WTC11 (cell line): ENCODE measurements at regions not wholly inside any gene's neighbourhood (a gene's known extent, or its start where the extent isn't known, plus 50 kb on each side); places are given as distances from the start of the nearest gene placed in this dataset.

ENCODE experiments used
- ATAC-seq: fragments of 200-7000 bp; cut with Tn5 transposase; 2 replicates; pipeline ENCODE4 v1.10.0; 2021; ENCODE audit warnings: mild to moderate bottlenecking, moderate library complexity
- CTCF ChIA-PET: fragments of 300-600 bp; sonication (Branson Sonifier 250); formaldehyde crosslinking; loops from one replicate; lab custom pipeline; 2021; ENCODE audit warnings: antibody characterized with exemption; lab: Charles Lee
- POLR2A ChIA-PET: fragments of 350-600 bp; sonication (Branson Sonifier 250); formaldehyde crosslinking; loops from one replicate; lab custom pipeline; 2021; ENCODE audit warnings: antibody characterized with exemption; lab: Charles Lee
- DNase-seq: peaks from one replicate; pipeline ENCODE4 v3.0.0; 2021; ENCODE audit warnings: low spot score
- H3K27ac Mint-ChIP-seq: 2 replicates; pipeline ENCODE4 v1.8.0; 2021; ENCODE audit warnings: mixed read lengths
- H3K27me3 Mint-ChIP-seq: 2 replicates; pipeline ENCODE4 v1.8.0; 2021; ENCODE audit warnings: low read depth, mild to moderate bottlenecking, moderate library complexity, mixed read lengths
- H3K36me3 Mint-ChIP-seq: 2 replicates; pipeline ENCODE4 v1.8.0; 2021; ENCODE audit warnings: mixed read lengths
- H3K4me1 Mint-ChIP-seq: 2 replicates; pipeline ENCODE4 v1.8.0; 2022; ENCODE audit warnings: mixed read lengths
- H3K4me3 Mint-ChIP-seq: 2 replicates; pipeline ENCODE4 v1.8.0; 2021; ENCODE audit warnings: mild to moderate bottlenecking, moderate library complexity, mixed read lengths
- H3K9me3 Mint-ChIP-seq: 2 replicates; pipeline ENCODE4 v1.8.0; 2021; ENCODE audit warnings: mixed read lengths
- ATF1 ChIP-seq: sonication (generic); formaldehyde crosslinking; IDR thresholded peaks from 2 replicates; pipeline ENCODE4 v1.8.1; 2023; ENCODE audit warnings: mild to moderate bottlenecking, moderate library complexity, missing genetic modification reagents
- CREM ChIP-seq: sonication (generic); formaldehyde crosslinking; IDR thresholded peaks from 2 replicates; pipeline ENCODE4 v1.8.1; 2022; ENCODE audit warnings: mild to moderate bottlenecking, missing genetic modification reagents, moderate library complexity
- GABPB1 ChIP-seq: sonication (generic); formaldehyde crosslinking; IDR thresholded peaks from 2 replicates; pipeline ENCODE4 v1.8.1; 2023; ENCODE audit warnings: mild to moderate bottlenecking, missing genetic modification reagents
- GRHL2 ChIP-seq: fragments of 250-450 bp; sonication (Bioruptor Pico); IDR thresholded peaks from 2 replicates; pipeline ENCODE4 v1.8.0; 2022; ENCODE audit warnings: mild to moderate bottlenecking, moderate library complexity; ENCODE audit not compliant: insufficient replicate concordance, severe bottlenecking
- HMGA2 ChIP-seq: fragments of 250-450 bp; sonication (Bioruptor Pico); IDR thresholded peaks from 2 replicates; pipeline ENCODE4 v1.4.0; 2021; ENCODE audit warnings: mild to moderate bottlenecking, moderate library complexity
- JUN ChIP-seq: sonication (generic); formaldehyde crosslinking; IDR thresholded peaks from 2 replicates; pipeline ENCODE4 v1.8.0; 2023; ENCODE audit warnings: mild to moderate bottlenecking, missing genetic modification reagents
- NFE2L1 ChIP-seq: sonication (generic); formaldehyde crosslinking; IDR thresholded peaks from 2 replicates; pipeline ENCODE4 v1.8.1; 2023; ENCODE audit warnings: missing genetic modification reagents
- NR1H2 ChIP-seq: sonication (generic); formaldehyde crosslinking; IDR thresholded peaks from 2 replicates; pipeline ENCODE4 v1.9.0; 2021; ENCODE audit warnings: mild to moderate bottlenecking, moderate library complexity, missing genetic modification reagents
- NR2C2 ChIP-seq: sonication (generic); formaldehyde crosslinking; IDR thresholded peaks from 2 replicates; pipeline ENCODE4 v1.8.0; 2022; ENCODE audit warnings: mild to moderate bottlenecking, missing genetic modification reagents
- OVOL2 ChIP-seq: fragments of 250-450 bp; sonication (Bioruptor Pico); IDR thresholded peaks from 2 replicates; pipeline ENCODE4 v1.9.0; 2021; ENCODE audit warnings: mild to moderate bottlenecking, borderline replicate concordance
- PRRX2 ChIP-seq: fragments of 250-450 bp; sonication (Bioruptor Pico); IDR thresholded peaks from 2 replicates; pipeline ENCODE4 v1.8.0; 2021; ENCODE audit warnings: mild to moderate bottlenecking
- SP1 ChIP-seq: sonication (generic); formaldehyde crosslinking; conservative IDR thresholded peaks from 2 replicates; pipeline ENCODE4 v1.8.1; 2022; ENCODE audit warnings: missing genetic modification reagents
- TCF7 ChIP-seq: sonication (generic); formaldehyde crosslinking; IDR thresholded peaks from 2 replicates; pipeline ENCODE4 v1.8.0; 2022; ENCODE audit warnings: mild to moderate bottlenecking, low read depth, missing genetic modification reagents, moderate library complexity
- TEAD4 ChIP-seq: sonication (generic); formaldehyde crosslinking; IDR thresholded peaks from 2 replicates; pipeline ENCODE4 v1.8.0; 2022; ENCODE audit warnings: mild to moderate bottlenecking, missing genetic modification reagents
- ZBTB21 ChIP-seq: sonication (generic); formaldehyde crosslinking; IDR thresholded peaks from 2 replicates; pipeline ENCODE4 v1.8.1; 2023; ENCODE audit warnings: mild to moderate bottlenecking, missing genetic modification reagents, borderline replicate concordance
- ZNF219 ChIP-seq: sonication (generic); formaldehyde crosslinking; IDR thresholded peaks from 2 replicates; pipeline ENCODE4 v1.8.0; 2023; ENCODE audit warnings: missing genetic modification reagents, mild to moderate bottlenecking, borderline replicate concordance
- ZNF263 ChIP-seq: sonication (generic); formaldehyde crosslinking; IDR thresholded peaks from 2 replicates; pipeline ENCODE4 v1.8.1; 2022; ENCODE audit warnings: low read depth, mild to moderate bottlenecking, moderate library complexity, missing genetic modification reagents
- ZNF416 ChIP-seq: fragments of 250-450 bp; sonication (Bioruptor Pico); IDR thresholded peaks from 2 replicates; pipeline ENCODE4 v1.9.0; 2021; ENCODE audit warnings: mild to moderate bottlenecking, inconsistent platforms
- ZNF423 ChIP-seq: fragments of 250-450 bp; sonication (Bioruptor Pico); IDR thresholded peaks from 2 replicates; pipeline ENCODE4 v2.1.2; 2022; ENCODE audit warnings: mild to moderate bottlenecking, moderate library complexity
- TF ChIP-seq, protein P1 (sequence below): fragments of 250-450 bp; sonication (Bioruptor Pico); IDR thresholded peaks from 2 replicates; pipeline ENCODE4 v2.1.2; 2022; ENCODE audit warnings: mild to moderate bottlenecking, moderate library complexity
- TF ChIP-seq, protein P2 (sequence below): sonication (generic); formaldehyde crosslinking; IDR thresholded peaks from 2 replicates; pipeline ENCODE4 v1.8.1; 2022; ENCODE audit warnings: missing genetic modification reagents, borderline replicate concordance
- TF ChIP-seq, protein P3 (sequence below): fragments of 250-450 bp; sonication (Bioruptor Pico); IDR thresholded peaks from 2 replicates; pipeline ENCODE4 v1.8.0; 2021; ENCODE audit warnings: mild to moderate bottlenecking
- TF ChIP-seq, protein P4 (sequence below): sonication (generic); formaldehyde crosslinking; IDR thresholded peaks from 2 replicates; pipeline ENCODE4 v1.8.1; 2023; ENCODE audit warnings: mild to moderate bottlenecking, missing genetic modification reagents, moderate library complexity
- TF ChIP-seq, protein P5 (sequence below): sonication (generic); formaldehyde crosslinking; IDR thresholded peaks from 2 replicates; pipeline ENCODE4 v1.8.1; 2022; ENCODE audit warnings: mild to moderate bottlenecking, moderate library complexity, missing genetic modification reagents
- TF ChIP-seq, protein P6 (sequence below): sonication (generic); formaldehyde crosslinking; IDR thresholded peaks from 2 replicates; pipeline ENCODE4 v1.8.0; 2023; ENCODE audit warnings: missing genetic modification reagents
- TF ChIP-seq, protein P7 (sequence below): sonication (generic); formaldehyde crosslinking; conservative IDR thresholded peaks from 2 replicates; pipeline ENCODE4 v1.8.1; 2022; ENCODE audit warnings: mild to moderate bottlenecking, missing genetic modification reagents

DNA sequence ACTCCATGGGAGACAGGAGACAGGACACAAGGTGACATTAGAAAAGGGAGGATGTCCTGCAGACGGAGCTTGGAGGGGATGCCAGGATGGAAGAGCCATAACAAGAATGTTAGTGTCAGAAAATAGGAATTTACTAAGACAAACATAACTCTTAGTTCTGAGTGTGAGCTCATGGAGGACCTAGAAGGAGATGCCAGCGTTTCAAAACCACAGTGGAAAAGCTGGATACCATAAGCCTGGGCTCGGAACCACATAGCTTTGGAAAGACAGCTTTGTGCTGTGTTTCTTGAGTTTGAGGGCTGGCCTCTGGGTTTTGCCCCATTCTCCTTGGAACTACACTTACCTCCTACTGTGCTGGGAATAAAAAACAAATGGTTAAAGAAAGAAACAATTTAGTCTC is 128.4 kb downstream of the S1PR1 start:
- H3K27ac Mint-ChIP-seq = no peak overlapping the region

DNA sequence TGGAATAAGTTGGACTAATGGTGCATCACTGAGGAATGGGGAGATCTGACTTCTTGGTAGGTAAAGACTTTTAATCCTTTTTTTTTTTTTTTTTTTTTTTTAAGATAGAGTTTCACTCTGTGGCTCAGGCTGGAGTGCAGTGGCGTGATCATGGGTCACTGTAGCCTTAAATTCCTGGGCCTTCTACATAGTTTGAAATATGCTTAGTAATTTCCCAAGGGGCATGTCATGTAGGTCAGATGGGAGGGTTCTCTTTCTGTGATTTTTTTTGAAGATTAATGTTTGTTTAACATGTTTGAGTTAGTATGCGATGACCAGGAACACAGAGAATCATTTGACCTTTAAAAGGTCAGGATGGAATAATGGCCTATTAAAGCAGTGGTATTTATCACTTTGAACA is 129.1 kb downstream of the S1PR1 start:
- Mint-ChIP-seq H3K27me3 (no peaks in the 10 kb centered on the region), H3K4me3 (no peak overlapping the region), H3K36me3 (no peaks in the 10 kb centered on the region), H3K4me1 (peaks cover 12% of the 10 kb centered on the region), H3K9me3 (peaks cover 6% of the 10 kb centered on the region), H3K27ac (no peak overlapping the region)
- POLR2A ChIA-PET = no interaction called here
- ATAC-seq = no peak
- DNase-seq = no peak
- CTCF ChIA-PET = interaction anchor here (1.9 kb wide), 1 partner anchor 127 kb away, joined by 4 read pairs; no protein-coding TSS in a partner anchor
- TF ChIP-seq TEAD4 (CRISPR knock-in tag) = no peak
- TF ChIP-seq, protein P1, sequence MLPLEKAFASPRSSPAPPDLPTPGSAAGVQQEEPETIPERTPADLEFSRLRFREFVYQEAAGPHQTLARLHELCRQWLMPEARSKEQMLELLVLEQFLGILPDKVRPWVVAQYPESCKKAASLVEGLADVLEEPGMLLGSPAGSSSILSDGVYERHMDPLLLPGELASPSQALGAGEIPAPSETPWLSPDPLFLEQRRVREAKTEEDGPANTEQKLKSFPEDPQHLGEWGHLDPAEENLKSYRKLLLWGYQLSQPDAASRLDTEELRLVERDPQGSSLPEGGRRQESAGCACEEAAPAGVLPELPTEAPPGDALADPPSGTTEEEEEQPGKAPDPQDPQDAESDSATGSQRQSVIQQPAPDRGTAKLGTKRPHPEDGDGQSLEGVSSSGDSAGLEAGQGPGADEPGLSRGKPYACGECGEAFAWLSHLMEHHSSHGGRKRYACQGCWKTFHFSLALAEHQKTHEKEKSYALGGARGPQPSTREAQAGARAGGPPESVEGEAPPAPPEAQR (CRISPR knock-in tag) = no peak
- TF ChIP-seq, protein P2, sequence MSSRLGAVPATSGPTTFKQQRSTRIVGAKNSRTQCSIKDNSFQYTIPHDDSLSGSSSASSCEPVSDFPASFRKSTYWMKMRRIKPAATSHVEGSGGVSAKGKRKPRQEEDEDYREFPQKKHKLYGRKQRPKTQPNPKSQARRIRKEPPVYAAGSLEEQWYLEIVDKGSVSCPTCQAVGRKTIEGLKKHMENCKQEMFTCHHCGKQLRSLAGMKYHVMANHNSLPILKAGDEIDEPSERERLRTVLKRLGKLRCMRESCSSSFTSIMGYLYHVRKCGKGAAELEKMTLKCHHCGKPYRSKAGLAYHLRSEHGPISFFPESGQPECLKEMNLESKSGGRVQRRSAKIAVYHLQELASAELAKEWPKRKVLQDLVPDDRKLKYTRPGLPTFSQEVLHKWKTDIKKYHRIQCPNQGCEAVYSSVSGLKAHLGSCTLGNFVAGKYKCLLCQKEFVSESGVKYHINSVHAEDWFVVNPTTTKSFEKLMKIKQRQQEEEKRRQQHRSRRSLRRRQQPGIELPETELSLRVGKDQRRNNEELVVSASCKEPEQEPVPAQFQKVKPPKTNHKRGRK = no peak
- TF ChIP-seq GABPB1 (CRISPR knock-in tag) = no peak
- no peak for TF ChIP-seq NFE2L1
- no peak for TF ChIP-seq PRRX2
- no peak for TF ChIP-seq CREM (CRISPR knock-in tag)
- TF ChIP-seq, protein P3, sequence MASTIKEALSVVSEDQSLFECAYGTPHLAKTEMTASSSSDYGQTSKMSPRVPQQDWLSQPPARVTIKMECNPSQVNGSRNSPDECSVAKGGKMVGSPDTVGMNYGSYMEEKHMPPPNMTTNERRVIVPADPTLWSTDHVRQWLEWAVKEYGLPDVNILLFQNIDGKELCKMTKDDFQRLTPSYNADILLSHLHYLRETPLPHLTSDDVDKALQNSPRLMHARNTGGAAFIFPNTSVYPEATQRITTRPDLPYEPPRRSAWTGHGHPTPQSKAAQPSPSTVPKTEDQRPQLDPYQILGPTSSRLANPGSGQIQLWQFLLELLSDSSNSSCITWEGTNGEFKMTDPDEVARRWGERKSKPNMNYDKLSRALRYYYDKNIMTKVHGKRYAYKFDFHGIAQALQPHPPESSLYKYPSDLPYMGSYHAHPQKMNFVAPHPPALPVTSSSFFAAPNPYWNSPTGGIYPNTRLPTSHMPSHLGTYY (CRISPR knock-in tag) = no peak
- TF ChIP-seq GRHL2 (CRISPR knock-in tag) = no peak
- no peak for TF ChIP-seq HMGA2
- no peak for TF ChIP-seq ZNF219
- no peak for TF ChIP-seq NR1H2 (CRISPR knock-in tag)
- no peak for TF ChIP-seq OVOL2 (CRISPR knock-in tag)
- no peak for TF ChIP-seq ZNF416 (CRISPR knock-in tag)
- TF ChIP-seq, protein P4, sequence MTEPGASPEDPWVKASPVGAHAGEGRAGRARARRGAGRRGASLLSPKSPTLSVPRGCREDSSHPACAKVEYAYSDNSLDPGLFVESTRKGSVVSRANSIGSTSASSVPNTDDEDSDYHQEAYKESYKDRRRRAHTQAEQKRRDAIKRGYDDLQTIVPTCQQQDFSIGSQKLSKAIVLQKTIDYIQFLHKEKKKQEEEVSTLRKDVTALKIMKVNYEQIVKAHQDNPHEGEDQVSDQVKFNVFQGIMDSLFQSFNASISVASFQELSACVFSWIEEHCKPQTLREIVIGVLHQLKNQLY (CRISPR knock-in tag) = no peak
- TF ChIP-seq, protein P5, sequence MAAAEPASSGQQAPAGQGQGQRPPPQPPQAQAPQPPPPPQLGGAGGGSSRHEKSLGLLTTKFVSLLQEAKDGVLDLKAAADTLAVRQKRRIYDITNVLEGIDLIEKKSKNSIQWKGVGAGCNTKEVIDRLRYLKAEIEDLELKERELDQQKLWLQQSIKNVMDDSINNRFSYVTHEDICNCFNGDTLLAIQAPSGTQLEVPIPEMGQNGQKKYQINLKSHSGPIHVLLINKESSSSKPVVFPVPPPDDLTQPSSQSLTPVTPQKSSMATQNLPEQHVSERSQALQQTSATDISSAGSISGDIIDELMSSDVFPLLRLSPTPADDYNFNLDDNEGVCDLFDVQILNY = no peak
- no peak for TF ChIP-seq NR2C2

More for the DNA sequence above, 128.4 kb downstream of the S1PR1 start:
- ChIA-PET POLR2A (interaction anchor here (0.6 kb wide), 1 partner anchor 221 kb away, joined by 3 read pairs; no protein-coding TSS in a partner anchor), CTCF (interaction anchor here (0.8 to 1.9 kb wide), 3 partner anchors 25 to 127 kb away, joined by 3 to 4 read pairs (median 4); no protein-coding TSS in a partner anchor)
- Mint-ChIP-seq H3K27me3 (no peaks in the 10 kb centered on the region), H3K9me3 (peaks cover 11% of the 10 kb centered on the region), H3K4me1 (peaks cover 12% of the 10 kb centered on the region), H3K36me3 (no peaks in the 10 kb centered on the region), H3K4me3 (no peak overlapping the region)
- TF ChIP-seq ZNF263 (CRISPR knock-in tag) (no peak), JUN (no peak), TCF7 (CRISPR knock-in tag) (no peak), SP1 (CRISPR knock-in tag) (no peak), ZNF423 (CRISPR knock-in tag) (no peak), ZBTB21 (CRISPR knock-in tag) (no peak), ATF1 (CRISPR knock-in tag) (no peak), HMGA2 (no peak), NR2C2 (no peak)
- TF ChIP-seq, protein P6, sequence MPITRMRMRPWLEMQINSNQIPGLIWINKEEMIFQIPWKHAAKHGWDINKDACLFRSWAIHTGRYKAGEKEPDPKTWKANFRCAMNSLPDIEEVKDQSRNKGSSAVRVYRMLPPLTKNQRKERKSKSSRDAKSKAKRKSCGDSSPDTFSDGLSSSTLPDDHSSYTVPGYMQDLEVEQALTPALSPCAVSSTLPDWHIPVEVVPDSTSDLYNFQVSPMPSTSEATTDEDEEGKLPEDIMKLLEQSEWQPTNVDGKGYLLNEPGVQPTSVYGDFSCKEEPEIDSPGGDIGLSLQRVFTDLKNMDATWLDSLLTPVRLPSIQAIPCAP (CRISPR knock-in tag) = no peak
- TF ChIP-seq, protein P7, sequence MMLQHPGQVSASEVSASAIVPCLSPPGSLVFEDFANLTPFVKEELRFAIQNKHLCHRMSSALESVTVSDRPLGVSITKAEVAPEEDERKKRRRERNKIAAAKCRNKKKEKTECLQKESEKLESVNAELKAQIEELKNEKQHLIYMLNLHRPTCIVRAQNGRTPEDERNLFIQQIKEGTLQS (CRISPR knock-in tag) = no peak
- ATAC-seq = no peak
- DNase-seq = no peak
